Liver (tissue), 8 donors: ENCODE measurements at regions not wholly inside any gene's neighbourhood (a gene's known extent, or its start where the extent isn't known, plus 50 kb on each side); places are given as distances from the start of the nearest gene placed in this dataset.

Experiments used
- DNase-seq: peaks from one replicate; pipeline ENCODE4 v3.0.0-alpha.2; 2017; ENCODE audit warnings: low spot score
- H3K27ac ChIP-seq, 2 donors: one replicate each; pipeline ENCODE4 v1.7.0; 2013; ENCODE audit warnings: inconsistent platforms in 2 of 2, low read length in 2 of 2, control low read depth in 1 of 2, low read depth in 1 of 2, mild to moderate bottlenecking in 1 of 2
- H3K27me3 ChIP-seq, 4 donors: one replicate each; pipeline versions ENCODE4 v1.6.1 to v1.7.0; 2013; ENCODE audit warnings: low read length in 3 of 4, inconsistent platforms in 1 of 4, mild to moderate bottlenecking in 1 of 4, moderate library complexity in 1 of 4; ENCODE audit not compliant: control insufficient read depth in 4 of 4, insufficient read depth in 4 of 4
- H3K36me3 ChIP-seq, 4 donors: one replicate each; pipeline versions ENCODE4 v1.6.1 to v1.7.0; 2013; ENCODE audit warnings: low read length in 3 of 4, mild to moderate bottlenecking in 3 of 4, low read depth in 1 of 4, moderate library complexity in 1 of 4; ENCODE audit not compliant: control insufficient read depth in 4 of 4, insufficient read depth in 3 of 4
- H3K4me1 ChIP-seq, 4 donors: one replicate each; pipeline versions ENCODE4 v1.6.1 to v1.7.0; 2013; ENCODE audit warnings: low read length in 3 of 4, mild to moderate bottlenecking in 3 of 4, moderate library complexity in 1 of 4; ENCODE audit not compliant: control insufficient read depth in 4 of 4, insufficient read depth in 4 of 4
- H3K4me3 ChIP-seq, 3 donors: one replicate each; pipeline versions ENCODE4 v1.6.1 to v1.7.0; 2013; ENCODE audit warnings: low read length in 3 of 3, control low read depth in 1 of 3, low read depth in 1 of 3, mild to moderate bottlenecking in 1 of 3
- H3K9ac ChIP-seq, 2 donors: one replicate each; pipeline ENCODE4 v1.7.0; 2013; ENCODE audit warnings: low read length in 2 of 2, mild to moderate bottlenecking in 2 of 2, moderate library complexity in 2 of 2, control low read depth in 1 of 2, low read depth in 1 of 2
- H3K9me3 ChIP-seq, 4 donors: one replicate each; pipeline versions ENCODE4 v1.6.1 to v1.7.0; 2013; ENCODE audit warnings: low read length in 3 of 4; ENCODE audit not compliant: control insufficient read depth in 4 of 4
- EGR1 ChIP-seq, 2 donors: IDR thresholded peaks; 2 replicates each; pipeline ENCODE4 v1.6.1; 2016 to 2018; ENCODE audit warnings: antibody characterized with exemption in 2 of 2, low read depth in 2 of 2
- GABPA ChIP-seq, 2 donors: IDR thresholded peaks in 1 of 2; conservative IDR thresholded peaks in 1 of 2; 2 replicates each; pipeline ENCODE4 v1.6.1; 2016; ENCODE audit warnings: antibody characterized with exemption in 2 of 2, mild to moderate bottlenecking in 1 of 2, moderate library complexity in 1 of 2
- HNF4A ChIP-seq, 2 donors: conservative IDR thresholded peaks; 2 replicates each; pipeline ENCODE4 v1.6.1; 2016; ENCODE audit warnings: antibody characterized with exemption in 2 of 2, mild to moderate bottlenecking in 2 of 2
- JUND ChIP-seq, 2 donors: IDR thresholded peaks; 2 replicates each; pipeline ENCODE4 v1.6.1; 2016; ENCODE audit warnings: antibody characterized with exemption in 2 of 2
- NR2F2 ChIP-seq: IDR thresholded peaks from 2 replicates; pipeline ENCODE4 v1.6.1; 2016; ENCODE audit warnings: antibody characterized with exemption
- RAD21 ChIP-seq, 2 donors: IDR thresholded peaks; 2 replicates each; pipeline ENCODE4 v1.6.1; 2016; ENCODE audit warnings: antibody characterized with exemption in 2 of 2, mild to moderate bottlenecking in 2 of 2
- RXRA ChIP-seq, 2 donors: IDR thresholded peaks; 2 replicates each; pipeline ENCODE4 v1.6.1; 2017 to 2018; ENCODE audit warnings: antibody characterized with exemption in 2 of 2, mild to moderate bottlenecking in 1 of 2
- SP1 ChIP-seq: IDR thresholded peaks from 2 replicates; pipeline ENCODE4 v1.6.1; 2018; ENCODE audit warnings: antibody characterized with exemption, mild to moderate bottlenecking
- TAF1 ChIP-seq: conservative IDR thresholded peaks from 2 replicates; pipeline ENCODE4 v1.6.1; 2016; ENCODE audit warnings: antibody characterized with exemption, mild to moderate bottlenecking
- WGBS: extraction: QIAGEN DNeasy Blood & Tissue Kit; methylation state at CpG from one replicate; pipeline ENCODE4 v1.1.7; 2013; 5-methylcytosine and 5-hydroxymethylcytosine counted together
- TF ChIP-seq, protein P1 (sequence below): IDR thresholded peaks from 2 replicates; pipeline ENCODE4 v1.6.1; 2016; ENCODE audit warnings: antibody characterized with exemption, mild to moderate bottlenecking
- TF ChIP-seq, protein P2 (sequence below): IDR thresholded peaks from 2 replicates; pipeline ENCODE4 v1.6.1; 2016; ENCODE audit warnings: antibody characterized with exemption
- TF ChIP-seq, protein P3 (sequence below): IDR thresholded peaks from 2 replicates; pipeline ENCODE4 v1.6.1; 2016; ENCODE audit warnings: antibody characterized with exemption
- TF ChIP-seq, protein P4 (sequence below): fragments of 150-350 bp; IDR thresholded peaks from 2 replicates; pipeline ENCODE4 v1.5.1; 2017; ENCODE audit warnings: improper control_type of control experiment, low read depth, low read length; ENCODE audit not compliant: missing input control
- donor health status: healthy.
- donor health status: healthy.
- donor health status: healthy.
- donor health status: healthy.
- donor health status: healthy.

DNA sequence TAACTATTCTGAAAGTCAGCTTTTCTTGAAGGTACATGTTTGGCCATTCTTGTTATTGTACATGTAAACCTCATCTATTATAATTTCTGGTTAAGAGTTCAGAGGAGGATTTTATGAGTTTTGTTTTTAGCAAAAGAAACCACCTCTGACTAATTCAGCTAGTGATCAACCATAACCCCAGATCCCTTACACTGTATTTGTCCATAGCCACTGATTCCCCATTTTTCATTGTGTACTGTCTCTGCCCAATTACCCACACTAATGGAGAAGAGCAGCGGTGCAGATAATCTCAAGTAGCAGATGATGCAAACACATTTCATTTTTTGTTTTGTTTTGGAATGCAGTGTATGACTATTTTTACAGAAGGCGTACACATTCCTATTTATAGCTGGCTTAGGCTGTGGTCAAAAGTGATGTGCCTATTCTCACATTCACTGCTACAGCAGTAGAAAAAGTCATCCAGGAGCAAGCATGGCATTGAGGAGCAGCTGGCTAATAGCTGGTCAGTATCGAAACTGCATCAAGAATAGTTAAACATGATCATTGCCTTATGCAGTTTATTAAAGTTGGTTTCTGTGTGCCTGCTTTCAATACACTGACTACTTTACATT is 988.3 kb downstream of the DTWD2 start:
- no peaks in the 10 kb centered on the region for H3K4me1 ChIP-seq
- H3K9ac ChIP-seq, result no peak overlapping the region
- no peak overlapping the region for H3K27ac ChIP-seq
- H3K27me3 ChIP-seq, result peaks cover 0 to 3% (median 1%) of the 10 kb centered on the region in 4 donors
- no peak for DNase-seq
- H3K4me3 ChIP-seq, result no peak overlapping the region
- no peaks in the 10 kb centered on the region for H3K9me3 ChIP-seq
- no peak for TF ChIP-seq RAD21 (IDR thresholded peaks at IDR 0.05)
- TF ChIP-seq, protein P1, sequence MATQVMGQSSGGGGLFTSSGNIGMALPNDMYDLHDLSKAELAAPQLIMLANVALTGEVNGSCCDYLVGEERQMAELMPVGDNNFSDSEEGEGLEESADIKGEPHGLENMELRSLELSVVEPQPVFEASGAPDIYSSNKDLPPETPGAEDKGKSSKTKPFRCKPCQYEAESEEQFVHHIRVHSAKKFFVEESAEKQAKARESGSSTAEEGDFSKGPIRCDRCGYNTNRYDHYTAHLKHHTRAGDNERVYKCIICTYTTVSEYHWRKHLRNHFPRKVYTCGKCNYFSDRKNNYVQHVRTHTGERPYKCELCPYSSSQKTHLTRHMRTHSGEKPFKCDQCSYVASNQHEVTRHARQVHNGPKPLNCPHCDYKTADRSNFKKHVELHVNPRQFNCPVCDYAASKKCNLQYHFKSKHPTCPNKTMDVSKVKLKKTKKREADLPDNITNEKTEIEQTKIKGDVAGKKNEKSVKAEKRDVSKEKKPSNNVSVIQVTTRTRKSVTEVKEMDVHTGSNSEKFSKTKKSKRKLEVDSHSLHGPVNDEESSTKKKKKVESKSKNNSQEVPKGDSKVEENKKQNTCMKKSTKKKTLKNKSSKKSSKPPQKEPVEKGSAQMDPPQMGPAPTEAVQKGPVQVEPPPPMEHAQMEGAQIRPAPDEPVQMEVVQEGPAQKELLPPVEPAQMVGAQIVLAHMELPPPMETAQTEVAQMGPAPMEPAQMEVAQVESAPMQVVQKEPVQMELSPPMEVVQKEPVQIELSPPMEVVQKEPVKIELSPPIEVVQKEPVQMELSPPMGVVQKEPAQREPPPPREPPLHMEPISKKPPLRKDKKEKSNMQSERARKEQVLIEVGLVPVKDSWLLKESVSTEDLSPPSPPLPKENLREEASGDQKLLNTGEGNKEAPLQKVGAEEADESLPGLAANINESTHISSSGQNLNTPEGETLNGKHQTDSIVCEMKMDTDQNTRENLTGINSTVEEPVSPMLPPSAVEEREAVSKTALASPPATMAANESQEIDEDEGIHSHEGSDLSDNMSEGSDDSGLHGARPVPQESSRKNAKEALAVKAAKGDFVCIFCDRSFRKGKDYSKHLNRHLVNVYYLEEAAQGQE, result no peak
- TF ChIP-seq NR2F2, result no peak
- TF ChIP-seq JUND (IDR thresholded peaks at IDR 0.05), result no peak
- TF ChIP-seq RXRA (IDR thresholded peaks at IDR 0.05), result no peak
- TF ChIP-seq, protein P2, sequence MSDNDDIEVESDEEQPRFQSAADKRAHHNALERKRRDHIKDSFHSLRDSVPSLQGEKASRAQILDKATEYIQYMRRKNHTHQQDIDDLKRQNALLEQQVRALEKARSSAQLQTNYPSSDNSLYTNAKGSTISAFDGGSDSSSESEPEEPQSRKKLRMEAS, result no peak
- TF ChIP-seq, protein P3, sequence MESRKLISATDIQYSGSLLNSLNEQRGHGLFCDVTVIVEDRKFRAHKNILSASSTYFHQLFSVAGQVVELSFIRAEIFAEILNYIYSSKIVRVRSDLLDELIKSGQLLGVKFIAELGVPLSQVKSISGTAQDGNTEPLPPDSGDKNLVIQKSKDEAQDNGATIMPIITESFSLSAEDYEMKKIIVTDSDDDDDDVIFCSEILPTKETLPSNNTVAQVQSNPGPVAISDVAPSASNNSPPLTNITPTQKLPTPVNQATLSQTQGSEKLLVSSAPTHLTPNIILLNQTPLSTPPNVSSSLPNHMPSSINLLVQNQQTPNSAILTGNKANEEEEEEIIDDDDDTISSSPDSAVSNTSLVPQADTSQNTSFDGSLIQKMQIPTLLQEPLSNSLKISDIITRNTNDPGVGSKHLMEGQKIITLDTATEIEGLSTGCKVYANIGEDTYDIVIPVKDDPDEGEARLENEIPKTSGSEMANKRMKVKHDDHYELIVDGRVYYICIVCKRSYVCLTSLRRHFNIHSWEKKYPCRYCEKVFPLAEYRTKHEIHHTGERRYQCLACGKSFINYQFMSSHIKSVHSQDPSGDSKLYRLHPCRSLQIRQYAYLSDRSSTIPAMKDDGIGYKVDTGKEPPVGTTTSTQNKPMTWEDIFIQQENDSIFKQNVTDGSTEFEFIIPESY, result no peak
- TF ChIP-seq GABPA (IDR thresholded peaks at IDR 0.05 in 1 of 2, conservative IDR thresholded peaks at IDR 0.05 in 1 of 2), result no peak
- TF ChIP-seq SP1, result no peak
- TF ChIP-seq TAF1, result no peak
- TF ChIP-seq, protein P4, sequence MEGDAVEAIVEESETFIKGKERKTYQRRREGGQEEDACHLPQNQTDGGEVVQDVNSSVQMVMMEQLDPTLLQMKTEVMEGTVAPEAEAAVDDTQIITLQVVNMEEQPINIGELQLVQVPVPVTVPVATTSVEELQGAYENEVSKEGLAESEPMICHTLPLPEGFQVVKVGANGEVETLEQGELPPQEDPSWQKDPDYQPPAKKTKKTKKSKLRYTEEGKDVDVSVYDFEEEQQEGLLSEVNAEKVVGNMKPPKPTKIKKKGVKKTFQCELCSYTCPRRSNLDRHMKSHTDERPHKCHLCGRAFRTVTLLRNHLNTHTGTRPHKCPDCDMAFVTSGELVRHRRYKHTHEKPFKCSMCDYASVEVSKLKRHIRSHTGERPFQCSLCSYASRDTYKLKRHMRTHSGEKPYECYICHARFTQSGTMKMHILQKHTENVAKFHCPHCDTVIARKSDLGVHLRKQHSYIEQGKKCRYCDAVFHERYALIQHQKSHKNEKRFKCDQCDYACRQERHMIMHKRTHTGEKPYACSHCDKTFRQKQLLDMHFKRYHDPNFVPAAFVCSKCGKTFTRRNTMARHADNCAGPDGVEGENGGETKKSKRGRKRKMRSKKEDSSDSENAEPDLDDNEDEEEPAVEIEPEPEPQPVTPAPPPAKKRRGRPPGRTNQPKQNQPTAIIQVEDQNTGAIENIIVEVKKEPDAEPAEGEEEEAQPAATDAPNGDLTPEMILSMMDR, result no peak
- no peak for TF ChIP-seq HNF4A (conservative IDR thresholded peaks at IDR 0.05)
- H3K36me3 ChIP-seq, result no peaks in the 10 kb centered on the region
- 78% methylated on average over 3 of the region's 3 CpGs for WGBS

DNA sequence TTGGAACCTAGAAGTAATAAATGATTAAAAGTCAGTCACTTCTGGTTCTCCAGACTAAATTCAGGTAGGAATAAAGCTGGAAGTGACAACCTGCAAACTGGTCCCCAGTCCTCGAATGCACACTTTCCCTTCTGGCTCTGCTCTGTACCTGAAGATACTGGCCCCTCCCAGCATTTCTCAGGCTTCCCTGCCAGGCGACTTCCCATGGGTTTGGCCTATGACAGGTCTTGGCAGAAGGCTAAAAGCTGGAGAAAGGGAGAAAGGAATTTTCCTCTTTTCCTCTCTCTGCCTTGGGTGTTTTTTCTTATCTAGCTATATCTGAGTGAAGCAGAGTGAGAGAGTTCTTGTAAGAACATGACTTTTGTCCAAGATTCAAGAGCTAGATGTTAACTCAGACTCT is 1005.7 kb downstream of the DTWD2 start:
- no peak overlapping the region for H3K4me3 ChIP-seq
- no peak overlapping the region for H3K9ac ChIP-seq
- H3K36me3 ChIP-seq, result no peaks in the 10 kb centered on the region
- no peak for DNase-seq
- TF ChIP-seq RXRA (IDR thresholded peaks at IDR 0.05) (no peak), HNF4A (conservative IDR thresholded peaks at IDR 0.05) (no peak), JUND (IDR thresholded peaks at IDR 0.05) (no peak), EGR1 (IDR thresholded peaks at IDR 0.05; ENCODE audit: low read depth in 2 of 2) (no peak)
- 43% methylated on average over 2 of the region's 2 CpGs for WGBS
- no peak overlapping the region for H3K27ac ChIP-seq
- H3K4me1 ChIP-seq, result no peaks in the 10 kb centered on the region
- no peaks in the 10 kb centered on the region for H3K27me3 ChIP-seq
- no peaks in the 10 kb centered on the region for H3K9me3 ChIP-seq
